ENCODE measurements at regions not wholly inside any gene's neighbourhood (a gene's known extent, or its start where the extent isn't known, plus 50 kb on each side); places are given as distances from the start of the nearest gene placed in this dataset.

DNA sequence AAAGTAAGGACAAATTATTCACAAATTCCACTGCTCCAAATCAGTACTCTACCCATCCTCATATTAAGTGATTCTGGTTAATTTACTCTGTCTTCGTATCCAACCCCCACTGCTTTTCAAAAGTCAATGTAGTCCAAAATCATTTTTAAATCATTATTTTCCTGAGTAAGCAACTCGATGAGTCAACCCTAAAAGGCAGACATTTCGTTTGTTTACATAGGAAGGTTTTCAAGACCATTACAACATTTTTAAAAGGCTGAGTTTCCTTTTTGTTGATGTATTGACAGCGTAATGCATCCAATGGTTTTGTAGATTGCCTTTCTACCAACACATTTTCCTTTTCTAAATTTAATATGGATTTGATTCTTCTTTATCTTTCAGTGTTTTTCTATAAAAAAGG lies 523.0 kb upstream of the ANKRD30A start:
- no peaks in the 10 kb centered on the region for H3K36me3 ChIP-seq
- H3K9me3 ChIP-seq: no peaks in the 10 kb centered on the region
- H3K27ac ChIP-seq: no peak overlapping the region
- no peaks in the 10 kb centered on the region for H3K4me1 ChIP-seq
- DNase-seq (ENCODE audit: low spot score in 2 of 2): no peak
- intact Hi-C loops (cut with DNase I; ENCODE audit: low total_unique reads): no loop called here
- no peaks in the 10 kb centered on the region for H3K27me3 ChIP-seq
- H3K4me3 ChIP-seq: no peak overlapping the region
- TF ChIP-seq, protein P1, sequence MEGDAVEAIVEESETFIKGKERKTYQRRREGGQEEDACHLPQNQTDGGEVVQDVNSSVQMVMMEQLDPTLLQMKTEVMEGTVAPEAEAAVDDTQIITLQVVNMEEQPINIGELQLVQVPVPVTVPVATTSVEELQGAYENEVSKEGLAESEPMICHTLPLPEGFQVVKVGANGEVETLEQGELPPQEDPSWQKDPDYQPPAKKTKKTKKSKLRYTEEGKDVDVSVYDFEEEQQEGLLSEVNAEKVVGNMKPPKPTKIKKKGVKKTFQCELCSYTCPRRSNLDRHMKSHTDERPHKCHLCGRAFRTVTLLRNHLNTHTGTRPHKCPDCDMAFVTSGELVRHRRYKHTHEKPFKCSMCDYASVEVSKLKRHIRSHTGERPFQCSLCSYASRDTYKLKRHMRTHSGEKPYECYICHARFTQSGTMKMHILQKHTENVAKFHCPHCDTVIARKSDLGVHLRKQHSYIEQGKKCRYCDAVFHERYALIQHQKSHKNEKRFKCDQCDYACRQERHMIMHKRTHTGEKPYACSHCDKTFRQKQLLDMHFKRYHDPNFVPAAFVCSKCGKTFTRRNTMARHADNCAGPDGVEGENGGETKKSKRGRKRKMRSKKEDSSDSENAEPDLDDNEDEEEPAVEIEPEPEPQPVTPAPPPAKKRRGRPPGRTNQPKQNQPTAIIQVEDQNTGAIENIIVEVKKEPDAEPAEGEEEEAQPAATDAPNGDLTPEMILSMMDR (IDR thresholded peaks at IDR 0.05): no peak
- no peak for TF ChIP-seq POLR2A (IDR thresholded peaks at IDR 0.05)
- no peak for TF ChIP-seq POLR2AphosphoS5 (IDR thresholded peaks at IDR 0.05)

DNA sequence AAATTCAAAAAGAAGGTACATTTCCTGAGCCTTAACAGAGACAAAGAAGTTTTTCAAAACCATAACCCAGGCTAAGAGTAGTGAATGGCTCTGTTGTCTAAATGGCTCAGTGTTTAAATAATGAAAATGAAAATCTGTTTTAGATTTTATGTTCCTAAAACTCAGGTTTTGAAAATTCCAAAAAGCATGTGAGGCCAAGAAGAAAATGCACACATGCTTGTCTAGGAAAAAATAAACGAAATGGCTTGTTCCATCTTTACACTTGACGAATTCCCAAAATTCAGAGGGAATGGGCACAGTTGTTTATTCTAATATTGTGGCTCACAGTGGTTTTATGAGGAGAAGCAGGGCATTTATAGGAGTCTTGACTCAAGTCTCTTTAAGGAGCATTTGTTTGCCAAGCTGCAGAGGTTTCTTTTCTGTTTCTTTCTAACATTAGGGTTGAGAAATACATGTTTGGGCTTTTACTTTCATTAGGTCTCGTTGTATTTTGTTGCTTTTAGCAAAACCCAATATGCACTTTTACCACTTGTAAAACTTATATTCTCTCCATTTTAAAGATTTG lies 527.6 kb upstream of the ANKRD30A start:
- Histone ChIP-seq H3K4me3 (no peak overlapping the region), H3K27ac (no peak overlapping the region), H3K36me3 (no peaks in the 10 kb centered on the region), H3K9me3 (no peaks in the 10 kb centered on the region), H3K27me3 (no peaks in the 10 kb centered on the region), H3K4me1 (no peaks in the 10 kb centered on the region)
- TF ChIP-seq, protein P1 (IDR thresholded peaks at IDR 0.05): no peak
- TF ChIP-seq POLR2A (IDR thresholded peaks at IDR 0.05) (no peak), POLR2AphosphoS5 (IDR thresholded peaks at IDR 0.05) (no peak)
- no peak for DNase-seq (ENCODE audit: low spot score in 2 of 2)
- intact Hi-C loops (cut with DNase I; ENCODE audit: low total_unique reads): no loop called here

DNA sequence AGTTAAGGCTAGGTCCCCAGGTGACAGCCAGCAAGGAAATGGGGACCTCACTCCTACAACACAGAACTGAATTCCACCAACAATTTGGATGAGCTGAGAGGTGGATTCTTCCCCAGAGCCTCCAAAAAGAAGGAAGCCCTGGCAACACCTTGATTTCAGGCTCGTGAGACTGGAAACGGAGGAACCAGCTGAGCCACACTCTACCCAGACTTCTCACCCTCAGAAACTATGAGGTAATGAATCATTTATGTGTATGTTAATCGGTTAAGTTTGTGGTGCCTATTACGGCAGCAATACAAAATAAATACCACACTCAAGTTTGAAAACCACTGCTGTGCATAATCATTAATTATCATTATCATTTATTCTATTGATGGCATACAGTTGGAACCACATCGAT lies 532.4 kb upstream of the ANKRD30A start:
- TF ChIP-seq, protein P1 (IDR thresholded peaks at IDR 0.05): no peak
- TF ChIP-seq POLR2A (IDR thresholded peaks at IDR 0.05): no peak
- TF ChIP-seq POLR2AphosphoS5 (IDR thresholded peaks at IDR 0.05): no peak
- no peaks in the 10 kb centered on the region for H3K36me3 ChIP-seq
- H3K4me3 ChIP-seq: no peak overlapping the region
- H3K4me1 ChIP-seq: no peaks in the 10 kb centered on the region
- intact Hi-C loops (cut with DNase I; ENCODE audit: low total_unique reads): no loop called here
- no peak overlapping the region for H3K27ac ChIP-seq
- no peaks in the 10 kb centered on the region for H3K9me3 ChIP-seq
- no peaks in the 10 kb centered on the region for H3K27me3 ChIP-seq
- DNase-seq (ENCODE audit: low spot score in 2 of 2): no peak

DNA sequence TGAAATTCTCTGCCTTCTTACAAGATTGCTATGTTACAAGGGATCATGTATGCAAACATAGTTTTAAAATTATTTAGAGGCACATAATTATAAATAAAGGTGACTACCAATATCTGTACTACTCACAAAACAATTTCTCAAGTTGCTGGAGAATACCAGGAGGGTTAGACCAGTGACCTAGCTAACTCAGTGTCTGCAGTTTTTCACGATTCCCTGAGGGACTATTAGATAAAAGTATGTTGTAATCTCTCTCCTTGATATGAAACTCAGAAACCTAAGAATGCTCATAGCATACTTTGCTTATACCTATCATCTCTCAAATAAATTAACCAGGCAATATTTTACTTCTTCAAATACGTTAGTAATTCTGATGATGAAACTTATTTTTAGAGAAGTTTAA lies 534.0 kb upstream of the ANKRD30A start:
- no peaks in the 10 kb centered on the region for H3K27me3 ChIP-seq
- no peak overlapping the region for H3K4me3 ChIP-seq
- TF ChIP-seq POLR2AphosphoS5 (IDR thresholded peaks at IDR 0.05): no peak
- TF ChIP-seq, protein P1 (IDR thresholded peaks at IDR 0.05): no peak
- TF ChIP-seq POLR2A (IDR thresholded peaks at IDR 0.05): no peak
- H3K9me3 ChIP-seq: no peaks in the 10 kb centered on the region
- intact Hi-C loops (cut with DNase I; ENCODE audit: low total_unique reads): no loop called here
- no peak for DNase-seq (ENCODE audit: low spot score in 2 of 2)
- H3K4me1 ChIP-seq: no peaks in the 10 kb centered on the region
- no peaks in the 10 kb centered on the region for H3K36me3 ChIP-seq
- H3K27ac ChIP-seq: no peak overlapping the region

DNA sequence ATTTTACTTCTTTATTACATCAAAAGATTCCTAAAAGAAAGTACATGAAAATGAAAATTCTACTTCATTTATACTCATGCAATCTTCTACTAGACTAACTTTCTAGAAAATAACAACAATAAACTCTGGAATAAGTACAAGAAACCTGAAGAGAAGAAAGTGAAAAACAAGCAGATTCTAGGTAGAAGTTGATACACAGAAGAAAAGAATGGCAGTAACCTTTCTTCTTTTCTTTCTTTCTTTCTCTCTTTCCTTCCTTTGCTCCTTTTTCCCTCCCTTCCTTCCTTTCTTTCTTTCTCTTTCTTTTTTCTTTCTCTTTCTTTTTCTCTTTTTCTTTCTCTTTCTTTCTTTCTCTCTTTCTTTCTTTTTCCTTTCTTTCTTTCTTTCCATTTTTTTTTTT lies 541.7 kb upstream of the ANKRD30A start:
- H3K27ac ChIP-seq: no peak overlapping the region
- H3K9me3 ChIP-seq: no peaks in the 10 kb centered on the region
- TF ChIP-seq, protein P1 (IDR thresholded peaks at IDR 0.05): no peak
- TF ChIP-seq POLR2AphosphoS5 (IDR thresholded peaks at IDR 0.05) (no peak), POLR2A (IDR thresholded peaks at IDR 0.05) (no peak)
- no peaks in the 10 kb centered on the region for H3K36me3 ChIP-seq
- no peaks in the 10 kb centered on the region for H3K27me3 ChIP-seq
- intact Hi-C loops (cut with DNase I; ENCODE audit: low total_unique reads): no loop called here
- H3K4me3 ChIP-seq: no peak overlapping the region
- DNase-seq (ENCODE audit: low spot score in 2 of 2): no peak
- no peaks in the 10 kb centered on the region for H3K4me1 ChIP-seq
